HCT116 (cell line): ENCODE measurements at regions not wholly inside any gene's neighbourhood (a gene's known extent, or its start where the extent isn't known, plus 50 kb on each side); places are given as distances from the start of the nearest gene placed in this dataset.

Experiments
- ATAC-seq: fragments of 200-7000 bp; cut with Tn5 transposase; 2 replicates; pipeline ENCODE4 v1.9.1; 2020; ENCODE audit warnings: mild to moderate bottlenecking, moderate library complexity
- BruUV-seq: library from RNA; stranded (reverse); fragments of 400-500 nt; replicated peaks from 2 replicates; lab custom pipeline; 2021; lab: Mats Ljungman, UMichigan
- CTCF ChIA-PET: fragments of 300-600 bp; sonication (Branson Sonifier 250); formaldehyde crosslinking; loops from one replicate; lab custom pipeline; 2021; ENCODE audit warnings: antibody characterized with exemption; lab: Charles Lee
- POLR2A ChIA-PET: fragments of 300-600, 350-600 bp; sonication (Branson Sonifier 250); formaldehyde crosslinking; loops from one replicate; lab custom pipeline; 2021; ENCODE audit warnings: antibody characterized with exemption; lab: Charles Lee
- RAD21 ChIA-PET, 2 experiments: fragments of 300-600 bp; sonication (Branson Sonifier 250); formaldehyde crosslinking; loops; one replicate each; lab custom pipeline; 2023; ENCODE audit warnings: low total read pairs in 2 of 2; ENCODE audit not compliant: uncharacterized antibody in 2 of 2, unreplicated experiment in 2 of 2, low non-redundant PET in 1 of 2; lab: Charles Lee
- DNase-seq: peaks from one replicate; pipeline ENCODE4 v3.0.0-alpha.2; 2010; ENCODE audit warnings: low read depth, low spot score
- H2AFZ ChIP-seq: fragments of 200-600 bp; shearing (Covaris generic), sonication (generic); 2 replicates; pipeline ENCODE4 v1.6.1; 2017; ENCODE audit warnings: low read depth, mixed run types, mixed read lengths, antibody characterized with exemption, low read length; ENCODE audit not compliant: poor library complexity, severe bottlenecking
- H3K27ac ChIP-seq: 2 replicates; pipeline ENCODE4 v1.5.1; 2012; ENCODE audit warnings: low read depth, low read length
- H3K27me3 ChIP-seq: fragments of 200-600 bp; sonication (generic); 2 replicates; pipeline ENCODE4 v1.6.1; 2016; ENCODE audit warnings: mixed run types, low read length, mixed read lengths; ENCODE audit not compliant: insufficient read depth
- H3K36me3 ChIP-seq, 2 experiments: fragments of 200-500 bp in 1 of 2; fragments of 200-600 bp in 1 of 2; sonication (Bioruptor generic) in 1 of 2; sonication (generic) in 1 of 2; 2 replicates each; pipeline versions ENCODE4 v1.5.1 to v1.6.1; 2014 to 2016; ENCODE audit warnings: low read length in 2 of 2, inconsistent platforms in 1 of 2, mixed read lengths in 1 of 2, mixed run types in 1 of 2; ENCODE audit not compliant: insufficient read depth in 2 of 2, control insufficient read depth in 1 of 2
- H3K4me1 ChIP-seq, 2 experiments: fragments of 200-600 bp in 1 of 2; sonication (generic) in 1 of 2; 2 replicates each; pipeline versions ENCODE4 v1.5.1 to v1.6.1; 2012 to 2017; ENCODE audit warnings: low read length in 2 of 2, inconsistent platforms in 1 of 2, mild to moderate bottlenecking in 1 of 2, mixed read lengths in 1 of 2, mixed run types in 1 of 2, moderate library complexity in 1 of 2; ENCODE audit not compliant: insufficient read depth in 2 of 2, control insufficient read depth in 1 of 2
- H3K4me2 ChIP-seq: fragments of 200-600 bp; sonication (generic); 2 replicates; pipeline ENCODE4 v1.6.1; 2017; ENCODE audit warnings: mixed run types, low read length, mixed read lengths
- H3K4me3 ChIP-seq, 2 experiments: fragments of 200-600 bp in 1 of 2; sonication (generic) in 1 of 2; replicated peaks in 1 of 2; 2 replicates each; pipeline ENCODE4 v1.5.1; 2011 to 2016; ENCODE audit warnings: low read length in 2 of 2, control low read depth in 1 of 2, low read depth in 1 of 2, mild to moderate bottlenecking in 1 of 2, mixed read lengths in 1 of 2, mixed run types in 1 of 2
- H3K79me2 ChIP-seq: fragments of 200-600 bp; sonication (generic); 2 replicates; pipeline ENCODE4 v1.6.1; 2017; ENCODE audit warnings: mild to moderate bottlenecking, mixed run types, low read length, moderate library complexity, mixed read lengths; ENCODE audit not compliant: insufficient read depth
- H3K9ac ChIP-seq: fragments of 200-600 bp; sonication (generic); 2 replicates; pipeline ENCODE4 v1.6.1; 2016; ENCODE audit warnings: low read length, mixed read lengths
- H3K9me2 ChIP-seq: fragments of 200-600 bp; sonication (generic), shearing (Covaris generic); 2 replicates; pipeline ENCODE4 v1.6.1; 2017; ENCODE audit warnings: mixed run types, mild to moderate bottlenecking, moderate library complexity; ENCODE audit not compliant: insufficient read depth
- H3K9me3 ChIP-seq, 2 experiments: fragments of 200-500 bp in 1 of 2; fragments of 200-600 bp in 1 of 2; sonication (Bioruptor generic) in 1 of 2; sonication (generic) in 1 of 2; 2 replicates each; pipeline ENCODE4 v1.6.1; 2014 to 2017; ENCODE audit warnings: low read length in 2 of 2, mixed read lengths in 2 of 2, inconsistent platforms in 1 of 2, low read depth in 1 of 2, mild to moderate bottlenecking in 1 of 2, mixed run types in 1 of 2, moderate library complexity in 1 of 2; ENCODE audit not compliant: control insufficient read depth in 1 of 2, insufficient read depth in 1 of 2
- H4K20me1 ChIP-seq: fragments of 200-600 bp; sonication (generic), shearing (Covaris generic); 2 replicates; pipeline ENCODE4 v1.6.1; 2017; ENCODE audit warnings: mixed run types, mild to moderate bottlenecking, moderate library complexity; ENCODE audit not compliant: insufficient read depth
- CBX3 ChIP-seq: IDR thresholded peaks from 2 replicates; pipeline ENCODE4 v1.6.1; 2012; ENCODE audit warnings: low read depth
- CEBPB ChIP-seq: IDR thresholded peaks from 2 replicates; pipeline ENCODE4 v1.6.1; 2012; ENCODE audit warnings: low read depth
- EGR1 ChIP-seq: IDR thresholded peaks from 2 replicates; pipeline ENCODE4 v1.6.1; 2012; ENCODE audit warnings: low read depth
- ELF1 ChIP-seq: IDR thresholded peaks from 2 replicates; pipeline ENCODE4 v1.6.1; 2012; ENCODE audit warnings: low read depth, borderline replicate concordance
- EZH2 ChIP-seq: fragments of 200-600 bp; sonication (generic); IDR thresholded peaks from 2 replicates; pipeline ENCODE4 v1.6.1; 2017; ENCODE audit warnings: antibody characterized with exemption, mixed run types
- FOSL1 ChIP-seq: IDR thresholded peaks from 2 replicates; pipeline ENCODE4 v1.6.1; 2012; ENCODE audit warnings: low read depth
- JUND ChIP-seq: IDR thresholded peaks from 2 replicates; pipeline ENCODE4 v1.6.1; 2012
- MAX ChIP-seq: IDR thresholded peaks from 2 replicates; pipeline ENCODE4 v1.6.1; 2012
- POLR2A ChIP-seq: IDR thresholded peaks from 2 replicates; pipeline ENCODE4 v1.7.0; 2011; ENCODE audit warnings: borderline replicate concordance; ENCODE audit not compliant: insufficient read depth, insufficient read length; ENCODE audit errors: extremely low read depth
- POLR2AphosphoS5 ChIP-seq: IDR thresholded peaks from 2 replicates; pipeline ENCODE4 v1.6.1; 2011; ENCODE audit warnings: mild to moderate bottlenecking, low read depth, low read length, moderate library complexity
- RAD21 ChIP-seq: IDR thresholded peaks from 2 replicates; pipeline ENCODE4 v1.6.1; 2012; ENCODE audit warnings: low read depth, mild to moderate bottlenecking
- REST ChIP-seq: IDR thresholded peaks from 2 replicates; pipeline ENCODE4 v1.6.1; 2012; ENCODE audit warnings: low read depth
- SIN3A ChIP-seq: IDR thresholded peaks from 2 replicates; pipeline ENCODE4 v1.6.1; 2012; ENCODE audit warnings: low read depth
- SP1 ChIP-seq: IDR thresholded peaks from 2 replicates; pipeline ENCODE4 v1.6.1; 2012; ENCODE audit warnings: low read depth
- SRF ChIP-seq: IDR thresholded peaks from 2 replicates; pipeline ENCODE4 v1.6.1; 2012; ENCODE audit warnings: low read depth
- TCF7L2 ChIP-seq: IDR thresholded peaks from 2 replicates; pipeline ENCODE4 v1.7.0; 2011; ENCODE audit warnings: borderline replicate concordance, inconsistent platforms; ENCODE audit not compliant: insufficient read depth, insufficient read length; ENCODE audit errors: extremely low read depth
- YY1 ChIP-seq: IDR thresholded peaks from 2 replicates; pipeline ENCODE4 v1.6.1; 2011; ENCODE audit warnings: low read length, low read depth, moderate library complexity, mild to moderate bottlenecking; ENCODE audit not compliant: insufficient replicate concordance; ENCODE audit errors: extremely low read depth
- ZBTB33 ChIP-seq: IDR thresholded peaks from 2 replicates; pipeline ENCODE4 v1.6.1; 2011; ENCODE audit warnings: mild to moderate bottlenecking, low read length, moderate library complexity; ENCODE audit not compliant: insufficient replicate concordance; ENCODE audit errors: extremely low read depth
- ZNF274 ChIP-seq: fragments of 200-500 bp; sonication (Bioruptor generic); IDR thresholded peaks from 2 replicates; pipeline ENCODE4 v1.6.1; 2014; ENCODE audit warnings: mild to moderate bottlenecking, low read depth, low read length, inconsistent platforms
- intact Hi-C: fragments of 100-400 bp; cut with micrococcal nuclease; formaldehyde crosslinking; loops from 2 replicates; pipeline ENCODE4 v1.10.0; 2022

GRCh38 chr1:95371666-95372282, 137.8 kb downstream of the RWDD3 start:
- Histone ChIP-seq H4K20me1 (no peaks in the 10 kb centered on the region), H3K27ac (no peak overlapping the region), H2AFZ (no peak overlapping the region), H3K79me2 (no peaks in the 10 kb centered on the region), H3K4me1 (no peaks in the 10 kb centered on the region), H3K4me2 (no peak overlapping the region), H3K27me3 (0 out of 2 replicates have a peak, but pooled peaks cover 10% of the 10 kb centered on the region), H3K9me3 (no peaks in the 10 kb centered on the region), H3K9me2 (no peaks in the 10 kb centered on the region), H3K9ac (no peak overlapping the region), H3K36me3 (no peaks in the 10 kb centered on the region), H3K4me3 (no peak overlapping the region)
- intact Hi-C loops, result no loop called here
- ChIA-PET CTCF (no interaction called here), POLR2A (no interaction called here), RAD21 (no interaction called here)
- no peak for TF ChIP-seq ZBTB33
- no peak for TF ChIP-seq EZH2
- TF ChIP-seq JUND, result no peak
- TF ChIP-seq ELF1, result no peak
- TF ChIP-seq REST, result no peak
- no peak for TF ChIP-seq POLR2AphosphoS5
- no peak for TF ChIP-seq CBX3
- TF ChIP-seq YY1, result no peak
- no peak for TF ChIP-seq MAX
- TF ChIP-seq SIN3A, result no peak
- no peak for TF ChIP-seq CEBPB
- no peak for TF ChIP-seq FOSL1
- no peak for TF ChIP-seq RAD21
- TF ChIP-seq SP1, result no peak
- no peak for TF ChIP-seq ZNF274
- TF ChIP-seq POLR2A, result no peak
- TF ChIP-seq TCF7L2, result no peak
- no peak for TF ChIP-seq SRF
- no peak for TF ChIP-seq EGR1
- no TSS peak for BruUV-seq
- ATAC-seq, result no peak
- DNase-seq, result no peak
